ENCODE measurements at regions not wholly inside any gene's neighbourhood (a gene's known extent, or its start where the extent isn't known, plus 50 kb on each side); places are given as distances from the start of the nearest gene placed in this dataset.

DNA sequence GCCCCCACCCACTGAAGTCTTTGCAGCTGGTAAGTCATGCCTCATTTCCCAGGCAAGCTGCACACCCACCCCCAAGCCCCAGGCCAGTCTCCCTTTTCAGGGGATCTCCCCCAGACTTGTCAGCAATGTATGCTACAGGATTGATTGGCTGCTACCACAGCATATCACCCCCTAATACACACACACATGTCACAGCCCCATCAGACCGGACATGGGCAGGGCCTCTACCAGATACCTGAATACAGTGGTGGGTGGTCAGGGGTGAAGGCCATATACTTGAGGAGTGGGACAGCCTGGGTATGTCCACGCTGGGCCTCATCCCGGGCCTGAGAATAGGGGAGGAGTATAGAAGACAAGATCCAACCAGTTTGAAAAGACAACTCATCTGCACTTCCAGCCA is 63.4 kb upstream of the ARAP3 start:
- DNase-seq, result no peak

DNA sequence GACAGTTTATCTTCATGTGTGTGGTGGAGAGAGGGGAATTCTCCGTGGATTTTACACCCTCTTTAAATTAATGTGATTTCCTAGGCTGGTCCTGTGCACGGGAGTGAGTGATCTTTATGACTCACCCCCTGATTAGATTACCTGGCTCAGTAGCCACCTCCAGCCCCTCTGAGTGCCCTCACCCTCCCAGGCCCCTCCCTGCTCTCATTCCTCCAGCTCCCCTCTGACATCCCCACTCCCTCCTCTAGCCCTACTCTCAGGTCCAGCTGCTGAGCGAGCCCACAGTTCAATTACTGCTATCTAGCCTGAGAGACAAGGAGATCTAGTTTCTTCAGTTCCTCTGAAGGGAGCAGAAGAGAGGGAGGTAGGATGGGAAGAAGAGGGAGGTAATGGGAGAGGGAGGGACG is 61.8 kb upstream of the ARAP3 start:
- DNase-seq, result no peak

DNA sequence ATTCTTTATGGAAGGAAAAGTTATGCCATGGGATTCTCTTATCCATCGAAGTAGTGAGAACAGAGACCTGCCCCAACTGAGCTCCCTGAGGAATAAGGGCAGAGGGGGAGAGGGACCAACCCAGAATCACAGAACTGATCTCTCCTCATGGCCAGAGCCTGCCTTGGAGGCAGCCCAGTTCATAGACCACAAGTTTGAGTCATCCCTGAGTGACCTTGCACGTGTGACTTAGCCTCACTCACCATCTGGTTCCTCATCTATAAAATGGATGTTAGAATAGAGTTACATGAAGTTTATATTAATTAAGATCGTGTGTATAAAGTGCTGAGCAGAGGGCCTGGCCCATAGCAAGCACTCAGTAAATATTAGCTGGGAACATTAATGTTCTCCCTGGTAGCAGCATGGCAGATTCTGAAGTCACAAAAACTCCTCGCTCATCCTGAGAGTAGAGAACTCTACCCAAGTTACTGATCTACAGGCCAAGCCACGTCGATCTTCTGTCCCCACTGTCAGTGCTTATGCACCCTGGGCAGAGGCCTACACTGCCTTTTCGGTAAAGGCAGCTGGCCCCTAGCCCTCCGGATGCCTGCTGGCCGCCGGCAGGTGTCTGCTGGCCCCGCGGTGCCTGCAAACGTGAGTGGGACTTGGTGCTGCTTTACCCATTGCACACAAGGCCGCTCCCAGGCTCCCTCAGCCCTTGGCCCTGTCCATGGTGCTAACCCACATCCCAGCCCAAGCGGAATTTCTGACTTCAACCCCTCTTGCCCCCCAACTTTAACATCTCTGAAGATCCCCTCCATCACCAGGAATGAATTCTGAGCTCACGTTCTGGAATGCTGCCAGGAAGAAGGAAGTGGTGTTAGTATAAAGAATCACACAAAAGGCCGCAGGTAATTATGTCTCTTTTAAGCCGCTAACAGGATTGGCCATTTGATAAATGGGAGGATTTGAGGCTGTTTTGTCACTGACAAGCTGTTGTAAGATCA is 61.1 kb upstream of the ARAP3 start:
- no peak for DNase-seq

GRCh38 chr5:141742144-141742543 is 60.1 kb upstream of the ARAP3 start:
- no peak for DNase-seq

DNA sequence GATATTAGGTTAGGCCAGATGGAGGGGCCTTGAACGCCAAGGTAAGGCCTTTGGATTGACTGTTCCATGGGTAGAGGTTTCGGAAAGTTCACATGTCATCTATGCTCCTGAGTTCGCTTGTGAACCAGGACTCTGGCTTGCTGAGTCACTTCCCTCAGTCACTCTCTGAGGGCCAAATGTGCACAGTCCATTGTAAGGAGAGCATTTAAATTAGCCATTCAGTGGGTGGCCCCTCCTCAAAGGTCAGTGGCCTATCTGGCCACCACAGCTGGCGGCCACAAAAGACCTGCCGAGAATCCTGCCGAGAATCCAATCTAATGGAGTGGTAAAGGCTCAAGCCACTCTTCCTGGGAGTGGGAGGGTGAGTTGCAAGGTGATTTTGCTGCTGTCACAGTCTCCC is 58.9 kb upstream of the ARAP3 start:
- no peak for DNase-seq

- no peak for DNase-seq
Observed at GRCh38 chr5:141737535-141737934, 55.5 kb upstream of the ARAP3 start.

DNA sequence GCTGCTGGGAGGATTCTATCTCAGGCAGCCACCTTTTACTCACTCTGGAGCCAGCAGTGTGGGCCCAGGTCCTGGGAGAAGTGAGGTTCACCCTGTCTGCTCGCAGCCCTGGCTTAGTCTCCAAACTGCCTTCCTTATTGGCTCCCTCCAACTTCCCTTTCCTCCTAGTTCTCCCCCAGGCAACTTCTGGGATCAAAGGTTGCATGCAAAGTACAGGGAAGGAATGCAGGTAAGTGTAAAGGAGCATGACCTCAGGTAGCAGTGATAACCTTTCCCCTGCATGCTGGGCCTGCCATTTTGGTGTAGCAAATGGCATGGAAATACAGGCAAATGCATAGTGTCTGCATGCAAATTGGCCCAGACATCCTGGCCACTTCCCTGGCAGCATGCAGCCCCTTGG is 53.8 kb upstream of the ARAP3 start:
- no peak for DNase-seq

DNA sequence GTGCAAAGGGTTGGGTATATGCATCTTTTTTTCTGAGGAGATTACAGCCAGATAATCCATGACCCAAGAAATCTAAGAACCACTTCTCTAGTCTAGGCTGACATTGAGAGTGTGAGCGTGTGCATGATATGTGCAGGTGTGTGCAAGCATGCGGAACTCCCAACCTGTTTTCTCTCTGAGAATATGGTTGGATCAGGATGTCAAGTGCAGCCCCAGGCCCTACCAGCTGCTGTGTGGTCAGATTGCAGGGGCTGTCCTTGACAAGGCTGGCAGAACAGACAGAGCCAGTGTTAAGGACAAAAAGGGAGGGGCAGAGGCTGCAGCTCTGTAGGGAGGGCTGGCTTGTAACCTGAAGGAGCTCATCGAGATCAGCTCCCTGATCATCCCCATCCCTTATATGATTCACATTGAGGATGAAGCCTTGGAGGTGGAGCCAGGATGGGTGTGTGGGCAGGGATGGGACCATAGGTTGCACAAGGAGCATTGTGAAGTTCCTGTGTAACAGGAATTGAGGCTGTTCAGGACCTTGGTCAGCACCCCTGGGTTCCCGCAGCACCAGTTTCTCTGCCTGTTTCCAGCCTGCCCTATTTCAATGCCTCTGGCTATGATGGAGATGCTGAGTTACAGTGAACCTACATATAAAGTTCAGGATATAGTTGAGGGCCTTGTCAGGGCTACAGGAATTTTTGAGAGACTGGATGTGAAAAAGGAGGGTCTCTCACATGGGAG is 52.6 kb upstream of the ARAP3 start:
- DNase-seq, result peak; percentile 14

DNA sequence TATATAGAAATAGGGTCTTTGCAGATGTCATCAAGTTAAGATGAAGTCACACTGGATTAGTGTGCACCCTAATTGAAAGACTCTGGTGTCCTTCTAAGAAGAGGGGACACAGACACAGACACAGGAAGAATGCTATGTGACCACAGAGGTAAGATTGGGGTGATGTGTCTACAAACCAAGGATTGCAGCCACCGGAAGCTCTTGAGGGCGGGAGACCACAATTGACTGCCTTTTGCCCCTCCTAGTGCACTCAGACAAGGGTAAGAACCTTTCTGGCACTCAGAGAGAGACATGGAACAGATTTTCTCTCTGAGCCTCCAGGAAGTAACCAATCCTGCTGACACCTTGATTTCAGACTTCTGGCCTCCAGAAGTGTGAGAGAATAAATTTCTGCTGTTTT is 51.2 kb upstream of the ARAP3 start:
- DNase-seq, result no peak

DNA sequence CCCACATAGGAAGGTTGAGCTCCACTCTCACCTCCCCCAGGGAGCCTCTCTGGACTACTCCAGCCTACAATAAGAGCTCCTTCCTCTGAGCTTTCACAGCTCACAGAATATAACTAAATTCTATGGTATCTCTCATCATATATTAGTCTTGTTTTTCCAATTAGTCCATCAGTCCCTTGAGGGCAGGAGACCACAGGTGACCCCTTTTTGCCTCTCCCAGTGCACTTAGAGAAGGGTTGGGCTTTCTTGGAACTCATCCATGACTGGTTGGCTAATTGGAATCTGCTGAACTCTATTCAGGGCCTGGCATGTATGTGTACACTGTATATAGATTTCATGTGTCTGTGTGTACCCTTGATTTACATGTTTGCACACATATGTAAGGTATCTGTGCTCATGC is 50.4 kb upstream of the ARAP3 start:
- no peak for DNase-seq
